ENCODE measurements at regions not wholly inside any gene's neighbourhood (a gene's known extent, or its start where the extent isn't known, plus 50 kb on each side); places are given as distances from the start of the nearest gene placed in this dataset.

DNA sequence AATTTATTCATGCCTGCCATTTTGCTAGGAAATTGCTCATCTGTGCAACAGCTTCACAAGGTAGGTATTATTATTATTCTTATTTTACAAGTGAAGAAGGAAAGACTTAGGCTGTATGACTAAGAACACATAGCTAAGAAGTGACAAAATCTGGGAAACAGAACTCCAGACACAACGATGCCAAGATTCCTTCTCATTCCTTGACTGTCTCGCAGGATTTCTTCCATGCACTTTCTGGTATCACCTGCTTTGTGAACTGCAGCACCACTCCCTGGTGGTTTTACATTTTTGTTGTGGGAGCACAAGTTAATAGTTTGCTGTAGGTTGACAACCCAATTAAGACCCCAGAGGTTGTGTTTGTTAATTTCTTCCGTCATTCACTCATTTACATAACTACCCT lies 188.5 kb downstream of the LACC1 start:
- TF ChIP-seq CTCF (conservative IDR thresholded peaks at IDR 0.05 in 1 of 2, IDR thresholded peaks at IDR 0.05 in 1 of 2; ENCODE audit: extremely low read depth in 1 of 2, insufficient read depth in 1 of 2, low read depth in 1 of 2, low read length in 2 of 2) (peak in 1 of 2 donors; percentile 10), EZH2 (IDR thresholded peaks at IDR 0.05; ENCODE audit: borderline replicate concordance, low read length) (no peak)

All from mammary epithelial cell (primary cell).